OCI-LY7 (cell line): ENCODE measurements at regions not wholly inside any gene's neighbourhood (a gene's known extent, or its start where the extent isn't known, plus 50 kb on each side); places are given as distances from the start of the nearest gene placed in this dataset.

Experiments used
- EZH2phosphoT487 ChIP-seq: fragments of 200-600 bp; sonication (generic); IDR thresholded peaks from 2 replicates; pipeline ENCODE4 v1.6.1; 2018; ENCODE audit warnings: low read depth, borderline replicate concordance, mild to moderate bottlenecking, mixed run types, antibody characterized with exemption, low read length, moderate library complexity, mixed read lengths
- TF ChIP-seq, protein P1 (sequence below): fragments of 200-600 bp; sonication (generic); conservative IDR thresholded peaks from 2 replicates; pipeline ENCODE4 v1.5.1; 2014; ENCODE audit warnings: mild to moderate bottlenecking, antibody characterized with exemption, low read length, moderate library complexity, mixed read lengths

DNA sequence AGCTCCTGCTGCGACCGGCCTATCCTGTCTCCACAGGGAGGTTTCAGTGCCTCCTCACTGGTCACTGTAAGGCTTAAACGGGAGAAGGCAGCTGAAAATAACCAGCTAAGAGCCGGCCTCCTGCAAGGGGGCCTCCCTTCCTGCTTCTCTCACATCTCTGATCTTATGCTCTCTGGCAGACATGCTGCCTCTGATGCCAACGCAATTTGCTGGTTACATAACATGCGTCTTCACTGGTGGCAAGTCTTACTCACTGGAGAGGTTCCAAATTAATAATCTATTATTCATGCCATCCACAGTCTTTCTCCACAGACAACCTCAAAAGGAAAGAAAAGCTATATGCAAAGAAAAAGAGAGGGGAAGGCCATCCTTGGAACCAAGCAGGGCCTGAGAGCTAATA, 91.8 kb upstream of the LRFN2 start:
- TF ChIP-seq, protein P1, sequence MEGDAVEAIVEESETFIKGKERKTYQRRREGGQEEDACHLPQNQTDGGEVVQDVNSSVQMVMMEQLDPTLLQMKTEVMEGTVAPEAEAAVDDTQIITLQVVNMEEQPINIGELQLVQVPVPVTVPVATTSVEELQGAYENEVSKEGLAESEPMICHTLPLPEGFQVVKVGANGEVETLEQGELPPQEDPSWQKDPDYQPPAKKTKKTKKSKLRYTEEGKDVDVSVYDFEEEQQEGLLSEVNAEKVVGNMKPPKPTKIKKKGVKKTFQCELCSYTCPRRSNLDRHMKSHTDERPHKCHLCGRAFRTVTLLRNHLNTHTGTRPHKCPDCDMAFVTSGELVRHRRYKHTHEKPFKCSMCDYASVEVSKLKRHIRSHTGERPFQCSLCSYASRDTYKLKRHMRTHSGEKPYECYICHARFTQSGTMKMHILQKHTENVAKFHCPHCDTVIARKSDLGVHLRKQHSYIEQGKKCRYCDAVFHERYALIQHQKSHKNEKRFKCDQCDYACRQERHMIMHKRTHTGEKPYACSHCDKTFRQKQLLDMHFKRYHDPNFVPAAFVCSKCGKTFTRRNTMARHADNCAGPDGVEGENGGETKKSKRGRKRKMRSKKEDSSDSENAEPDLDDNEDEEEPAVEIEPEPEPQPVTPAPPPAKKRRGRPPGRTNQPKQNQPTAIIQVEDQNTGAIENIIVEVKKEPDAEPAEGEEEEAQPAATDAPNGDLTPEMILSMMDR: no peak
- no peak for TF ChIP-seq EZH2phosphoT487
